PC-9 (cell line): ENCODE measurements at regions not wholly inside any gene's neighbourhood (a gene's known extent, or its start where the extent isn't known, plus 50 kb on each side); places are given as distances from the start of the nearest gene placed in this dataset.

Experiments
- BruUV-seq: library from RNA; stranded (reverse); fragments of 400-500 nt; replicated peaks from 2 replicates; lab custom pipeline; 2021; lab: Mats Ljungman, UMichigan
- CTCF ChIA-PET: fragments of 300-600 bp; sonication (Branson Sonifier 250); formaldehyde crosslinking; loops from one replicate; lab custom pipeline; 2022; ENCODE audit warnings: antibody characterized with exemption; lab: Charles Lee
- POLR2A ChIA-PET: fragments of 300-600 bp; sonication (Branson Sonifier 250); formaldehyde crosslinking; loops from one replicate; lab custom pipeline; 2022; ENCODE audit warnings: antibody characterized with exemption; ENCODE audit not compliant: unreplicated experiment; lab: Charles Lee
- DNase-seq, 2 experiments: peaks; one replicate each; pipeline versions ENCODE4 v3.0.0 to v3.0.0-alpha.2; 2015 to 2022; ENCODE audit warnings: mixed read lengths in 1 of 2
- H2AFZ ChIP-seq: fragments of 200-600 bp; sonication (generic); 2 replicates; pipeline ENCODE4 v1.8.1; 2017; ENCODE audit warnings: antibody characterized with exemption
- H3F3A ChIP-seq: fragments of 200-600 bp; sonication (generic); 2 replicates; pipeline ENCODE4 v1.8.1; 2017; ENCODE audit warnings: antibody characterized with exemption, mild to moderate bottlenecking, low read depth; ENCODE audit not compliant: insufficient read depth
- H3K27ac ChIP-seq: fragments of 200-600 bp; sonication (generic); 2 replicates; pipeline ENCODE4 v1.6.1; 2016; ENCODE audit warnings: mixed run types
- H3K27me3 ChIP-seq: fragments of 200-600 bp; sonication (generic); 2 replicates; pipeline ENCODE4 v1.6.1; 2016; ENCODE audit warnings: low read depth, mixed run types; ENCODE audit not compliant: insufficient read depth
- H3K36me3 ChIP-seq: fragments of 200-600 bp; sonication (generic); 2 replicates; pipeline ENCODE4 v1.6.1; 2016; ENCODE audit warnings: low read depth, mixed run types
- H3K4me1 ChIP-seq: fragments of 200-600 bp; sonication (generic); replicated peaks from 2 replicates; pipeline ENCODE4 v1.6.1; 2016; ENCODE audit warnings: mixed run types; ENCODE audit not compliant: insufficient read depth
- H3K4me2 ChIP-seq: fragments of 200-600 bp; sonication (generic); 2 replicates; pipeline ENCODE4 v1.6.1; 2017; ENCODE audit warnings: mixed run types
- H3K4me3 ChIP-seq: fragments of 200-600 bp; sonication (generic); 2 replicates; pipeline ENCODE4 v1.6.1; 2016; ENCODE audit warnings: mixed run types
- H3K79me2 ChIP-seq: fragments of 200-600 bp; sonication (generic); 2 replicates; pipeline ENCODE4 v1.6.1; 2017; ENCODE audit warnings: low read depth, mixed run types
- H3K9me2 ChIP-seq: fragments of 200-600 bp; sonication (generic); 2 replicates; pipeline ENCODE4 v1.8.1; 2017; ENCODE audit warnings: mild to moderate bottlenecking; ENCODE audit not compliant: insufficient read depth
- H3K9me3 ChIP-seq: fragments of 200-600 bp; sonication (generic); 2 replicates; pipeline ENCODE4 v1.8.1; 2016; ENCODE audit warnings: low read depth; ENCODE audit not compliant: insufficient read depth
- H4K20me1 ChIP-seq: fragments of 200-600 bp; sonication (generic); 2 replicates; pipeline ENCODE4 v1.8.1; 2017; ENCODE audit not compliant: insufficient read depth
- CTCF ChIP-seq: fragments of 200-600 bp; sonication (generic); conservative IDR thresholded peaks from 2 replicates; pipeline ENCODE4 v1.6.1; 2017; ENCODE audit warnings: mixed run types, antibody characterized with exemption, mild to moderate bottlenecking, moderate library complexity
- EZH2 ChIP-seq: fragments of 200-600 bp; sonication (generic); IDR thresholded peaks from 2 replicates; pipeline ENCODE4 v1.8.0; 2017; ENCODE audit warnings: antibody characterized with exemption, low read depth
- intact Hi-C: fragments of 100-400 bp; cut with micrococcal nuclease; formaldehyde crosslinking; loops from one replicate; pipeline ENCODE4 v1.10.0; 2022; ENCODE audit not compliant: unreplicated experiment

GRCh38 chr21:24658926-24659325 lies 948.4 kb downstream of the MRPL39 start:
- H3K9me3 ChIP-seq: no peaks in the 10 kb centered on the region
- BruUV-seq: no TSS peak
- no peak overlapping the region for H3K4me3 ChIP-seq
- CTCF ChIA-PET: no interaction called here
- H3F3A ChIP-seq: no peaks in the 10 kb centered on the region
- no peaks in the 10 kb centered on the region for H3K79me2 ChIP-seq
- no peaks in the 10 kb centered on the region for H3K27me3 ChIP-seq
- H2AFZ ChIP-seq: no peak overlapping the region
- intact Hi-C loops: no loop called here
- H3K27ac ChIP-seq: no peak overlapping the region
- no peaks in the 10 kb centered on the region for H3K36me3 ChIP-seq
- no peaks in the 10 kb centered on the region for H4K20me1 ChIP-seq
- H3K9me2 ChIP-seq: no peaks in the 10 kb centered on the region
- H3K4me2 ChIP-seq: no peak overlapping the region
- TF ChIP-seq CTCF (no peak), EZH2 (no peak)
- POLR2A ChIA-PET: no interaction called here
- no peak for DNase-seq
- no peaks in the 10 kb centered on the region for H3K4me1 ChIP-seq

GRCh38 chr21:24658026-24658425 lies 949.3 kb downstream of the MRPL39 start:
- H3K27ac ChIP-seq: no peak overlapping the region
- H3K4me3 ChIP-seq: no peak overlapping the region
- no peak overlapping the region for H2AFZ ChIP-seq
- ChIA-PET POLR2A (no interaction called here), CTCF (no interaction called here)
- no peaks in the 10 kb centered on the region for H3K9me2 ChIP-seq
- BruUV-seq: no TSS peak
- H3K36me3 ChIP-seq: no peaks in the 10 kb centered on the region
- no peak overlapping the region for H3K4me2 ChIP-seq
- no peaks in the 10 kb centered on the region for H3K79me2 ChIP-seq
- DNase-seq: no peak
- no peaks in the 10 kb centered on the region for H3K27me3 ChIP-seq
- H3K9me3 ChIP-seq: no peaks in the 10 kb centered on the region
- no peak for TF ChIP-seq CTCF
- no peak for TF ChIP-seq EZH2
- H3K4me1 ChIP-seq: no peaks in the 10 kb centered on the region
- no peaks in the 10 kb centered on the region for H4K20me1 ChIP-seq
- intact Hi-C loops: no loop called here
- no peaks in the 10 kb centered on the region for H3F3A ChIP-seq

GRCh38 chr21:24649691-24650090 lies 957.6 kb downstream of the MRPL39 start:
- ChIA-PET POLR2A (no interaction called here), CTCF (no interaction called here)
- H3K4me3 ChIP-seq: no peak overlapping the region
- intact Hi-C loops: no loop called here
- DNase-seq: no peak
- no peaks in the 10 kb centered on the region for H3K4me1 ChIP-seq
- no peak overlapping the region for H3K4me2 ChIP-seq
- H2AFZ ChIP-seq: no peak overlapping the region
- H3K27ac ChIP-seq: no peak overlapping the region
- no peaks in the 10 kb centered on the region for H3K79me2 ChIP-seq
- no peaks in the 10 kb centered on the region for H3K9me2 ChIP-seq
- H3K9me3 ChIP-seq: no peaks in the 10 kb centered on the region
- no peaks in the 10 kb centered on the region for H3F3A ChIP-seq
- BruUV-seq: no TSS peak
- no peaks in the 10 kb centered on the region for H4K20me1 ChIP-seq
- no peaks in the 10 kb centered on the region for H3K27me3 ChIP-seq
- H3K36me3 ChIP-seq: no peaks in the 10 kb centered on the region
- TF ChIP-seq EZH2 (no peak), CTCF (no peak)
